GM12878 (cell line): ENCODE measurements at regions not wholly inside any gene's neighbourhood (a gene's known extent, or its start where the extent isn't known, plus 50 kb on each side); places are given as distances from the start of the nearest gene placed in this dataset.

Experiments
- EGR1 ChIP-seq, 2 experiments: IDR thresholded peaks; 1 replicate in 1 of 2; 2 replicates in 1 of 2; pipeline ENCODE4 v1.6.1; 2011 to 2012; ENCODE audit warnings: low read depth in 2 of 2, low read length in 2 of 2, borderline replicate concordance in 1 of 2, mild to moderate bottlenecking in 1 of 2, moderate library complexity in 1 of 2
- EZH2 ChIP-seq: IDR thresholded peaks from 2 replicates; pipeline ENCODE4 v1.6.1; 2012; ENCODE audit warnings: low read depth, mild to moderate bottlenecking, control low read depth, inconsistent platforms, low read length, borderline replicate concordance; ENCODE audit not compliant: control insufficient read depth
- HDAC2 ChIP-seq: fragments of 200-600 bp; sonication (generic); IDR thresholded peaks from 2 replicates; pipeline ENCODE4 v1.6.1; 2017
- TAF1 ChIP-seq: IDR thresholded peaks from 2 replicates; pipeline ENCODE4 v1.6.1; 2011; ENCODE audit warnings: mild to moderate bottlenecking, low read depth, low read length, borderline replicate concordance
- TBL1XR1 ChIP-seq: IDR thresholded peaks from 2 replicates; pipeline ENCODE4 v1.6.1; 2012; ENCODE audit warnings: low read depth, low read length, improper control_type of control experiment
- ZBED1 ChIP-seq: IDR thresholded peaks from 2 replicates; pipeline ENCODE4 v1.6.1; 2016; ENCODE audit warnings: borderline replicate concordance
- TF ChIP-seq, protein P1 (sequence below): fragments of 450-650 bp; formaldehyde crosslinking; IDR thresholded peaks from 2 replicates; pipeline ENCODE4 v1.4.0; 2020; ENCODE audit warnings: mild to moderate bottlenecking, moderate library complexity
- TF ChIP-seq, protein P2 (sequence below): IDR thresholded peaks from 2 replicates; pipeline ENCODE4 v1.6.1; 2012; ENCODE audit warnings: low read depth, low read length, improper control_type of control experiment

DNA sequence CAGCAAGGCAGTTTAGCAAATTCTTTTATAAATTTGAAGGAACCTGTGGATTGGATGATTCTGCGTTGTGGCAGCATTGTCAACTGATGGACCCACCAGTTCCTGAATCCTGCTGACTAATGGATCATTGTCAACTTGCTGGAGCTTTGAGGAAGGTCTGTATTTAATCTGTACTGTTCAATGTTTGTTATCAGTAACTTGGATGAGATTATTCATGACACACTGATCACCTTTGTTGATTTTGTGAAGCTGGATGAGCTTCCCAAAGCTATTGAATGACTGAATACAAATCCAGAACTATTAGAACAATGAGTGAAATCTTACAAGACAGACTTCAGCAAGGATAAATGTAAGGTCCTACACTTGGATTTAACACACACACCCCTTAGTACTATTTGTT is 101.3 kb downstream of the AQP4 start (continued):
- TF ChIP-seq, protein P1, sequence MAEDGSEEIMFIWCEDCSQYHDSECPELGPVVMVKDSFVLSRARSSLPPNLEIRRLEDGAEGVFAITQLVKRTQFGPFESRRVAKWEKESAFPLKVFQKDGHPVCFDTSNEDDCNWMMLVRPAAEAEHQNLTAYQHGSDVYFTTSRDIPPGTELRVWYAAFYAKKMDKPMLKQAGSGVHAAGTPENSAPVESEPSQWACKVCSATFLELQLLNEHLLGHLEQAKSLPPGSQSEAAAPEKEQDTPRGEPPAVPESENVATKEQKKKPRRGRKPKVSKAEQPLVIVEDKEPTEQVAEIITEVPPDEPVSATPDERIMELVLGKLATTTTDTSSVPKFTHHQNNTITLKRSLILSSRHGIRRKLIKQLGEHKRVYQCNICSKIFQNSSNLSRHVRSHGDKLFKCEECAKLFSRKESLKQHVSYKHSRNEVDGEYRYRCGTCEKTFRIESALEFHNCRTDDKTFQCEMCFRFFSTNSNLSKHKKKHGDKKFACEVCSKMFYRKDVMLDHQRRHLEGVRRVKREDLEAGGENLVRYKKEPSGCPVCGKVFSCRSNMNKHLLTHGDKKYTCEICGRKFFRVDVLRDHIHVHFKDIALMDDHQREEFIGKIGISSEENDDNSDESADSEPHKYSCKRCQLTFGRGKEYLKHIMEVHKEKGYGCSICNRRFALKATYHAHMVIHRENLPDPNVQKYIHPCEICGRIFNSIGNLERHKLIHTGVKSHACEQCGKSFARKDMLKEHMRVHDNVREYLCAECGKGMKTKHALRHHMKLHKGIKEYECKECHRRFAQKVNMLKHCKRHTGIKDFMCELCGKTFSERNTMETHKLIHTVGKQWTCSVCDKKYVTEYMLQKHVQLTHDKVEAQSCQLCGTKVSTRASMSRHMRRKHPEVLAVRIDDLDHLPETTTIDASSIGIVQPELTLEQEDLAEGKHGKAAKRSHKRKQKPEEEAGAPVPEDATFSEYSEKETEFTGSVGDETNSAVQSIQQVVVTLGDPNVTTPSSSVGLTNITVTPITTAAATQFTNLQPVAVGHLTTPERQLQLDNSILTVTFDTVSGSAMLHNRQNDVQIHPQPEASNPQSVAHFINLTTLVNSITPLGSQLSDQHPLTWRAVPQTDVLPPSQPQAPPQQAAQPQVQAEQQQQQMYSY (CRISPR knock-in tag) = no peak
- no peak for TF ChIP-seq TBL1XR1
- no peak for TF ChIP-seq EZH2
- TF ChIP-seq, protein P2, sequence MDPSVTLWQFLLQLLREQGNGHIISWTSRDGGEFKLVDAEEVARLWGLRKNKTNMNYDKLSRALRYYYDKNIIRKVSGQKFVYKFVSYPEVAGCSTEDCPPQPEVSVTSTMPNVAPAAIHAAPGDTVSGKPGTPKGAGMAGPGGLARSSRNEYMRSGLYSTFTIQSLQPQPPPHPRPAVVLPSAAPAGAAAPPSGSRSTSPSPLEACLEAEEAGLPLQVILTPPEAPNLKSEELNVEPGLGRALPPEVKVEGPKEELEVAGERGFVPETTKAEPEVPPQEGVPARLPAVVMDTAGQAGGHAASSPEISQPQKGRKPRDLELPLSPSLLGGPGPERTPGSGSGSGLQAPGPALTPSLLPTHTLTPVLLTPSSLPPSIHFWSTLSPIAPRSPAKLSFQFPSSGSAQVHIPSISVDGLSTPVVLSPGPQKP = no peak
- TF ChIP-seq ZBED1 = no peak
- no peak for TF ChIP-seq HDAC2
- TF ChIP-seq EGR1 (IDR thresholded peaks at IDR 0.05; ENCODE audit: borderline replicate concordance in 1 of 2, low read depth in 2 of 2, low read length in 2 of 2) = no peak
- TF ChIP-seq TAF1 = no peak
